KBM-7 (cell line): ENCODE measurements at regions not wholly inside any gene's neighbourhood (a gene's known extent, or its start where the extent isn't known, plus 50 kb on each side); places are given as distances from the start of the nearest gene placed in this dataset.
"Not testable (repeated sequence)": the region's sequence is repeated elsewhere in the genome, so short reads cannot be mapped to it uniquely, and the experiment has no call there.

Source experiments
- DNase-seq: peaks from one replicate; pipeline ENCODE4 v3.0.0-alpha.2; 2015
- in situ Hi-C: fragments of 300-500 bp; cut with MboI; formaldehyde crosslinking; loops from 2 replicates; pipeline ENCODE4 v1.14.3; 2020; ENCODE audit warnings: low sequenced_read_pairs, low pct_unique_long_range_greater_than_20kb, mixed read lengths

DNA sequence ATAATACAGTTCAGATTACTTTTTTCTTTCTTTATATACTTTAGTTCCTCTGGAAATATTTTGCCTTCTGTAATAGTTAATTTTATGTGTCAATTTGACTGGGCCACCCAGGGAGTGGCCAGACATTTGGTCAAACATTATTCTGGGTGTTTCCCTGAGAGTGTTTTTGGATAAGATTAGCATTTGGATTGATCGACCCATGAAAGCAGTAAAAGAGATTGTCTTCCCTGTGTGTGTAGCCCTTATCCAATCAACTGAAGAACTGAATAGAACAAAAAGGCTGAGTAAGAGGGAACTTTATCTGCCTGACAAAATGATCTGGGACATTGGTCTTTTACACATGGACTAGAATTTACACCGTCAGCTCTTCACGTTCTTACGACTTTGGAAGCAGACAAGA lies 1190.1 kb upstream of the FAM98A start:
- DNase-seq, result no peak
- in situ Hi-C loops, result no loop called here

DNA sequence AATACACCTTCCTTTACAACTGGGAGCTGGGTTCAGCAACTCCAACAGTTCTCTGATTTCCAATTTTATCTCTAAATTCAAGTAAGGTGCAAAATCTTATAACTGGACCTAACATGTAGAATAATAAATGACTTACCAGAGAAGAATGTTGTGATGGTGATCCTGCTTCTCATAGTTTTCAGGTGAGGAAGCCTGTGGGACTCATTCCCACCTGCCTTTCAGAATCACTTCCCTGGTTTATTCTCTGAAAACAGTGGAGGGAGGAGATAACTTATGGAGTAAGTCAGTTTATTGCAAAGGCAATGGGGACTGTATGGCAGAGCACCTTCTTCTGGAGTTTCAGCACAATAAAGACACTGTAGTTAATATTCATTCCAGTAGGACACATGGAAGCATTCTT lies 1188.2 kb upstream of the FAM98A start:
- DNase-seq, result no peak
- in situ Hi-C loops, result no loop called here

DNA sequence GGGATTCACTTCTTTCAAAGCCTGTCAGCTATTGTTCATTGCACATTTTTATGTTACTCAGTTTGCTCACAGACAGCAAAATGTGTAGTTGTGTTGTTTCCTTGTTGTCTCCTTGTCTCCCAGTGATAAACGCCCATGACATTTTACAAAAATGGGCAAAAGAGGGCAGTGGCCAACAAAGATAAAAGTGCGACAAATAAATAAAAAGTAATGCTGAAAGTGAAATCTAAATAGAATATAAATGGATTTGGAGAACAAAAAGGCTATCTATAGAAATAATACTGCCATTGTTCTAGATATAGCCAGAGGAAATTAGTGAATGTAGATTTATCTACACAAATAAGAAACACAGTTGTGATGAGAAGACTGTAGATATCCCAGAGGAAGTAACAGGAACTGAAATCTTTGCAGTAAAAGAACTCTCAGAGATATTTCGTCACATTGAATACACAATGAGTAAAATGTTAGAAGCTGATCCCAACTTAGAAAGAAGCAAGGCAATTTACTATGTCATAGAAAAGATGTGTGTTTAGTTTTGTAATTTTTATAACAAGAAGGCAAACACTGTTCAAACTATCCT lies 1186.2 kb upstream of the FAM98A start:
- in situ Hi-C loops, result no loop called here
- no peak for DNase-seq

- no peak for DNase-seq
- in situ Hi-C loops, result no loop called here
Measured at GRCh38 chr2:34784701-34785100, 1185.6 kb upstream of the FAM98A start.

DNA sequence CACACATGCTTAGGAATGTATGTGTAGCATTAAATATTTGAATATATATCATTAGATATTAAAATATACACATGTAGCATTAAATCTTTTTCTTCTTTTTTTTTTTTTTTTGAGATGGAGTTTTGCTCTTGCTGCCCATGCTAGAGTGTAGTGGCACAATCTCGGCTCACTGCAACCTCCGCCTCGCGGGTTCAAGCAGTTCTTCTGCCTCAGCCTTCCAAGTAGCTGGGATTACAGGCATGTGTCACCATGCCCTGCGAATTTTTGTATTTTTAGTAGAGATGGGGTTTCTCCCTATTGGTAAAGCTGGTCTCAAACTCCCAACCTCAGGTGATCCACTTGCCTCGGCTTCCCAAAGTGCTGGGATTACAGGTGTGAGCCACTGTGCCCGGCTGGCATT lies 1151.6 kb upstream of the FAM98A start:
- DNase-seq, in situ Hi-C loops: not testable (repeated sequence)

GRCh38 chr2:34747643-34748042 lies 1148.5 kb upstream of the FAM98A start:
- no peak for DNase-seq
- in situ Hi-C loops, result no loop called here

DNA sequence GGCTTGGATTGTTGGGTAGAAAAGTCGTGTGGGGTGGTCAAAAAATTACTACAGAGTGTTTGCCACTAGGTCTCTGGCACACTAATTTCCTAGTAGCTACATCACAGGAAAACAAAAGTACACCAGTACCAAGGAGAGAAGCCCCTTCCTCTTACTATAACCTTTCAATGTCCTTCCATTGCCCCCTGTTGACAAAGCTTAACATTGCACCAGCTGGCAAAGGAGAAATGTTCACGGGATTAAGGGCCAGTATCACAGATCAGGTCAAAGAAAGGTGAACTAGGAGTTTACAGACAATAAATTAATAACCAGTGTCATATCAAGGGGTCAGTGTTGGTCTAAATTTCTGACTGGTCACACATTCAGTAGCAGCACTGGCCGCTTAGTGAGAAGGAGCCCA lies 1139.6 kb upstream of the FAM98A start:
- in situ Hi-C loops, result no loop called here
- DNase-seq, result peak; percentile 1

- no peak for DNase-seq
- in situ Hi-C loops, result no loop called here
Measured at GRCh38 chr2:34737146-34737545, 1138.0 kb upstream of the FAM98A start.

DNA sequence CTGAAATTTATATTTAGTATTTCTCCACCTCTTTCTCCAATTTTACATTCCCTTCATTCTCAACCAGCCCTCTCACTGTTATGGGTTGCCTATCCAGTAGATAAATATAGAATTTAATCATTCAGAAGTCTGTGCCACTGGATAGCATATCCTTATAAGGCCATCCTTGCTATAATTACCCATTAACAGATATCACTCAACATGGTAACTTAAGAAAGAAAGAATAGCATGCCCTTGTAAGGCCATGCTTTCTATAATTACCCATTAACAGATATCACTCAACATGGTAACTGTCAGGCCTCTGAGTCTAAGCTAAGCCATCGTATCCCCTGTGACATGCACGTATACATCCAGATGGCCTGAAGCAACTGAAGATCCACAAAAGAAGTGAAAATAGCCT lies 1137.4 kb upstream of the FAM98A start:
- DNase-seq, result no peak
- in situ Hi-C loops, result no loop called here

- in situ Hi-C loops, result no loop called here
- no peak for DNase-seq
Measured at GRCh38 chr2:34734662-34735061, 1135.6 kb upstream of the FAM98A start.

- in situ Hi-C loops, result no loop called here
- no peak for DNase-seq
Measured at GRCh38 chr2:34734042-34734441, 1134.9 kb upstream of the FAM98A start.

GRCh38 chr2:34731292-34731691 lies 1132.2 kb upstream of the FAM98A start:
- in situ Hi-C loops, result no loop called here
- DNase-seq, result no peak

GRCh38 chr2:34729845-34730244 lies 1130.7 kb upstream of the FAM98A start:
- no peak for DNase-seq
- in situ Hi-C loops, result no loop called here

- no peak for DNase-seq
Measured at GRCh38 chr2:34724107-34724506, 1125.0 kb upstream of the FAM98A start.

GRCh38 chr2:34723683-34724082 lies 1124.6 kb upstream of the FAM98A start:
- in situ Hi-C loops, result no loop called here
- DNase-seq, result no peak

More at GRCh38 chr2:34724107-34724506, 1125.0 kb upstream of the FAM98A start:
- in situ Hi-C loops, result no loop called here

DNA sequence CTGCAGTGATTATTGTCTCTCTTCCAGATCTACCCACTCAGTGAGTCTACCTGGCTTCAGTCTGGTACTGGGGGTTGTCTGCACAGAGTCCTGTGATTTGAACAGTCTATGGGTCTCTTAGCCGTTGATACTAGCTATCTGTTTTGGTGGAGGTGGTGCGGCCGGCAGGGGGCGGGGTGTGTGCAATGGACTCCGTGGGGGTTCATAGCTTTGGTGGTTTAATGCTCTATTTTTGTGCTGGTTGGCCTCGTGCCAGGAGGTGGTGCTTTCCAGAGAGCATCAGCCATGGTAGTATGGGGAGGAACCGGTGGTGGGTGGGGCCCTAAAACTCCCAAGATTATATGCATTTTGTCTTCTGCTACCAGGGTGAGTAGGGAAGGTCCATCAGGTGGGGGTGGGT lies 1120.1 kb upstream of the FAM98A start:
- in situ Hi-C loops, result no loop called here
- DNase-seq, result no peak

DNA sequence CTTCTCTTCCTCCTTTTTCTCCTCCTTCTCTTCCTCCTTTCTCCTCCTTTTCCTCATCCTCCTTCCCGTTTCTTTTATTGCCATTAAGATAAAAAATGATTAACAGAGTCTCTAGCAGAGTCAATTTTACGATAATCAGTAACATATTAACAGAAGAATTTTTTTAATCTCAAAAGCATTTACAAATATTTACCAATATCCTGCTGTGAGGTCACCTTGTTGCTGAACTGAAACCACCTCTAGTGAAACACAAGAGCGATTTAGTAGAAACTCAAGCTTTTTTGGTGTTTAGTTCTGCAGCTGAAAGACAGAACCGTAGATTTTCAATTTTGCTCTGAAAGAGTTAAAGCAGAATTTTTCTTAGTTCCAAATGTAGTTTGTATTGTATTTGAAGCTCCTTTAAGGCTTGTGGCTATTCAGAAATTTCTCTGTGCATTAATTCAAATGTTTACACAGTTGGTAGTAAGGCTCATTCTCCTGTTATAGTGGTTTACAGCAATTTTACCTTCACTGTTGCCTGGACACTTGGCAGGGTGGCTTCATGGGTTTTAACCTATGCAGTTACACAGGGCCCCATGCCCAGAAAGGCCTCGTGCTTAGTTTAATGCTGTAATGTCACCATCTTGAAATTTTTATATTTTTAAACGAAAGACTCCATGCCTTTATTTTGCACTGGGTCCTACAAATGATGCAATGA lies 1106.6 kb upstream of the FAM98A start:
- in situ Hi-C loops, result no loop called here
- DNase-seq, result no peak

GRCh38 chr2:34703292-34703691 lies 1104.2 kb upstream of the FAM98A start:
- DNase-seq, result no peak
- in situ Hi-C loops, result no loop called here

GRCh38 chr2:34702391-34702790 lies 1103.3 kb upstream of the FAM98A start:
- DNase-seq, in situ Hi-C loops: not testable (repeated sequence)

- in situ Hi-C loops, DNase-seq: not testable (repeated sequence)
Measured at GRCh38 chr2:34677591-34677990, 1078.5 kb upstream of the FAM98A start.

DNA sequence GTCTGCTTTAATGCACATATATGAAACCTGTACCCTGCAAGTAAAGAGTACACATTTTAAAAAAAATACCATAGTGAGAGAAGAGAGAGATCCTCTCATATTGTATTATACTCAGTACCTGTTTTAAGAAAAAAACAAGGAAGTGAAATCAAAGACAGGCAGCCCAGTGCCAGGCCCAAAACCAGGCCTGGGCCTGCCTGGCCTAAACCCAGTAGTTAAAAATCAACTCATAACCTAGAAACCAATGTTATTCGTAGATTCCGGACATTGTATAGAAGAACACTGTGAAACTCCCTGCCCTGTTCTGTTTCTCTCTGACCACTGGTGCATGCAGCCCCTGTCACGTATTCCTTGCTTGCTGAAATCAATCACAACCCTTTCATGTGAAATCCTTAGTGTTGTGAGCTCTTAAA lies 1078.0 kb upstream of the FAM98A start:
- DNase-seq, in situ Hi-C loops: not testable (repeated sequence)
